IMR-90 (cell line): ENCODE measurements at regions not wholly inside any gene's neighbourhood (a gene's known extent, or its start where the extent isn't known, plus 50 kb on each side); places are given as distances from the start of the nearest gene placed in this dataset.

Source experiments
- ATAC-seq: fragments of 200-7000 bp; cut with Tn5 transposase; 2 replicates; pipeline ENCODE4 v1.9.1; 2020; ENCODE audit warnings: low read depth, mild to moderate bottlenecking, moderate library complexity
- BruUV-seq: library from RNA; stranded (reverse); fragments of 400-500 nt; replicated peaks from 2 replicates; lab custom pipeline; 2021; lab: Mats Ljungman, UMichigan
- CTCF ChIA-PET: fragments of 300-600 bp; formaldehyde crosslinking; extraction: SDS; loops from one replicate; lab custom pipeline; 2021; ENCODE audit warnings: antibody characterized with exemption; lab: Yijun Ruan, JAX
- POLR2A ChIA-PET: fragments of 300-600 bp; sonication (Branson Sonifier 250); formaldehyde crosslinking; loops from one replicate; lab custom pipeline; 2022; ENCODE audit warnings: antibody characterized with exemption; ENCODE audit not compliant: unreplicated experiment; lab: Charles Lee
- DNase-seq: peaks from one replicate; pipeline ENCODE4 v3.0.0; 2013
- H2AFZ ChIP-seq: replicated peaks from 2 replicates; pipeline ENCODE3; 2013; ENCODE audit warnings: low read length, mild to moderate bottlenecking; ENCODE audit not compliant: poor library complexity
- H2AK5ac ChIP-seq: 2 replicates; pipeline ENCODE4 v1.6.1; 2013; ENCODE audit warnings: low read depth, low read length, inconsistent platforms
- H2AK9ac ChIP-seq: replicated peaks from 2 replicates; pipeline ENCODE3; 2013; ENCODE audit warnings: mild to moderate bottlenecking, low read depth, low read length, moderate library complexity; ENCODE audit not compliant: poor library complexity
- H2BK120ac ChIP-seq: 2 replicates; pipeline ENCODE4 v1.6.1; 2013; ENCODE audit warnings: low read depth, low read length, inconsistent platforms
- H2BK15ac ChIP-seq: 3 replicates; pipeline ENCODE4 v1.6.1; 2013; ENCODE audit warnings: low read depth, low read length, inconsistent platforms
- H2BK20ac ChIP-seq: 2 replicates; pipeline ENCODE4 v1.6.1; 2013; ENCODE audit warnings: low read depth, mild to moderate bottlenecking, inconsistent platforms, low read length, moderate library complexity
- H2BK5ac ChIP-seq: 2 replicates; pipeline ENCODE4 v1.6.1; 2013; ENCODE audit warnings: mild to moderate bottlenecking, low read depth, low read length, inconsistent platforms; ENCODE audit not compliant: poor library complexity, severe bottlenecking
- H3K14ac ChIP-seq: replicated peaks from 2 replicates; pipeline ENCODE4 v1.6.1; 2013; ENCODE audit warnings: low read depth, low read length, inconsistent platforms
- H3K18ac ChIP-seq: 2 replicates; pipeline ENCODE4 v1.6.1; 2013; ENCODE audit warnings: low read depth, low read length, control low read depth
- H3K23ac ChIP-seq: 2 replicates; pipeline ENCODE4 v1.6.1; 2013; ENCODE audit warnings: low read depth, low read length, inconsistent platforms
- H3K27ac ChIP-seq: 2 replicates; pipeline ENCODE4 v1.5.1; 2013; ENCODE audit warnings: mild to moderate bottlenecking, control low read depth, low read length; ENCODE audit not compliant: insufficient read depth
- H3K27me3 ChIP-seq: 2 replicates; pipeline ENCODE4 v1.6.1; 2013; ENCODE audit warnings: low read length; ENCODE audit not compliant: control insufficient read depth, insufficient read depth
- H3K36me3 ChIP-seq: 2 replicates; pipeline ENCODE4 v1.6.1; 2013; ENCODE audit warnings: low read length, mixed read lengths; ENCODE audit not compliant: control insufficient read depth, insufficient read depth
- H3K4ac ChIP-seq: 2 replicates; pipeline ENCODE4 v1.6.1; 2013; ENCODE audit warnings: low read depth, low read length, inconsistent platforms
- H3K4me1 ChIP-seq: 2 replicates; pipeline ENCODE4 v1.6.1; 2013; ENCODE audit warnings: low read length, mixed read lengths; ENCODE audit not compliant: control insufficient read depth, insufficient read depth
- H3K4me2 ChIP-seq: 2 replicates; pipeline ENCODE4 v1.6.1; 2013; ENCODE audit warnings: low read depth, mild to moderate bottlenecking, control low read depth, low read length, moderate library complexity
- H3K4me3 ChIP-seq: 2 replicates; pipeline ENCODE4 v1.5.1; 2013; ENCODE audit warnings: low read depth, mild to moderate bottlenecking, control low read depth, low read length, moderate library complexity; ENCODE audit not compliant: insufficient read depth
- H3K56ac ChIP-seq: 2 replicates; pipeline ENCODE4 v1.6.1; 2013; ENCODE audit warnings: low read length, inconsistent platforms; ENCODE audit not compliant: insufficient read depth; ENCODE audit errors: extremely low read depth
- H3K79me1 ChIP-seq, 2 experiments: 2 replicates each; pipeline ENCODE4 v1.6.1; 2013; ENCODE audit warnings: low read length in 2 of 2, inconsistent platforms in 1 of 2, low read depth in 1 of 2
- H3K9ac ChIP-seq: 2 replicates; pipeline ENCODE4 v1.6.1; 2013; ENCODE audit warnings: low read depth, low read length, control low read depth
- H3K9me1 ChIP-seq: 2 replicates; pipeline ENCODE4 v1.6.1; 2013; ENCODE audit warnings: low read length, inconsistent platforms; ENCODE audit not compliant: insufficient read depth
- H3K9me3 ChIP-seq: 2 replicates; pipeline ENCODE4 v1.6.1; 2013; ENCODE audit warnings: low read length; ENCODE audit not compliant: control insufficient read depth, insufficient read depth
- H4K20me1 ChIP-seq: 2 replicates; pipeline ENCODE4 v1.6.1; 2013; ENCODE audit warnings: low read length, inconsistent platforms; ENCODE audit not compliant: insufficient read depth
- H4K5ac ChIP-seq: 2 replicates; pipeline ENCODE4 v1.6.1; 2013; ENCODE audit warnings: mild to moderate bottlenecking, low read depth, low read length, control low read depth
- H4K8ac ChIP-seq, 2 experiments: 2 replicates each; pipeline ENCODE4 v1.6.1; 2013; ENCODE audit warnings: low read depth in 2 of 2, low read length in 2 of 2, control low read depth in 1 of 2, inconsistent platforms in 1 of 2
- H4K91ac ChIP-seq: 2 replicates; pipeline ENCODE4 v1.6.1; 2013; ENCODE audit warnings: low read depth, low read length, inconsistent platforms; ENCODE audit not compliant: insufficient read depth
- BHLHE40 ChIP-seq: fragments of 150-350 bp; IDR thresholded peaks from 2 replicates; pipeline ENCODE4 v1.6.1; 2016; ENCODE audit warnings: mild to moderate bottlenecking, low read depth, low read length
- CEBPB ChIP-seq: IDR thresholded peaks from 2 replicates; pipeline ENCODE4 v1.6.1; 2012; ENCODE audit warnings: low read depth, low read length, improper control_type of control experiment
- CHD1 ChIP-seq: IDR thresholded peaks from 2 replicates; pipeline ENCODE4 v1.6.1; 2012; ENCODE audit warnings: low read depth, low read length, improper control_type of control experiment
- ELK1 ChIP-seq: fragments of 150-350 bp; IDR thresholded peaks from 2 replicates; pipeline ENCODE4 v1.6.1; 2016; ENCODE audit warnings: low read depth, mild to moderate bottlenecking, low read length, moderate library complexity, borderline replicate concordance
- FOS ChIP-seq: fragments of 150-350 bp; IDR thresholded peaks from 2 replicates; pipeline ENCODE4 v1.6.1; 2016; ENCODE audit warnings: low read depth, low read length
- MAFK ChIP-seq: IDR thresholded peaks from 2 replicates; pipeline ENCODE4 v1.6.1; 2012; ENCODE audit warnings: low read depth, low read length, improper control_type of control experiment
- MAZ ChIP-seq: IDR thresholded peaks from 2 replicates; pipeline ENCODE4 v1.6.1; 2012; ENCODE audit warnings: low read depth, mild to moderate bottlenecking, low read length, improper control_type of control experiment, moderate library complexity, borderline replicate concordance
- MXI1 ChIP-seq: IDR thresholded peaks from 2 replicates; pipeline ENCODE4 v1.6.1; 2012; ENCODE audit warnings: low read depth, mild to moderate bottlenecking, low read length, moderate library complexity, borderline replicate concordance
- NFE2L2 ChIP-seq: fragments of 150-350 bp; IDR thresholded peaks from 2 replicates; pipeline ENCODE4 v1.6.1; 2016; ENCODE audit warnings: low read depth, mild to moderate bottlenecking, low read length
- POLR2A ChIP-seq: IDR thresholded peaks from 2 replicates; pipeline ENCODE4 v1.6.1; 2012; ENCODE audit warnings: mild to moderate bottlenecking, low read depth, low read length
- RAD21 ChIP-seq: IDR thresholded peaks from 2 replicates; pipeline ENCODE4 v1.6.1; 2012; ENCODE audit warnings: low read length, improper control_type of control experiment
- RCOR1 ChIP-seq: IDR thresholded peaks from 2 replicates; pipeline ENCODE4 v1.6.1; 2012; ENCODE audit warnings: mild to moderate bottlenecking, low read length, improper control_type of control experiment; ENCODE audit not compliant: insufficient replicate concordance
- RFX5 ChIP-seq: IDR thresholded peaks from 2 replicates; pipeline ENCODE4 v1.8.0; 2012; ENCODE audit warnings: low read depth, mild to moderate bottlenecking, low read length, moderate library complexity
- SMC3 ChIP-seq: fragments of 150-350 bp; IDR thresholded peaks from 2 replicates; pipeline ENCODE4 v1.6.1; 2016; ENCODE audit warnings: low read depth, mild to moderate bottlenecking, antibody characterized with exemption, low read length, moderate library complexity
- WGBS, 2 experiments: methylation state at CpG; one replicate each; pipeline versions ENCODE4 v1.1.5 to v1.1.7; 2013; ENCODE audit warnings: missing lambda C conversion rate in 2 of 2; ENCODE audit not compliant: insufficient read length in 1 of 2; ENCODE audit errors: extremely low coverage in 2 of 2; 5-methylcytosine and 5-hydroxymethylcytosine counted together
- dilution Hi-C: fragments of 300-500 bp; cut with HindIII; formaldehyde crosslinking; loops from one replicate; pipeline ENCODE4 v1.14.3; 2018; ENCODE audit warnings: low sequenced_read_pairs; ENCODE audit not compliant: unreplicated experiment
- in situ Hi-C: fragments of 300-500 bp; cut with MboI; formaldehyde crosslinking; loops from 3 replicates; pipeline ENCODE4 v1.14.3; 2019; ENCODE audit warnings: low sequenced_read_pairs, inconsistent platforms, mixed read lengths
- intact Hi-C: fragments of 100-400 bp; cut with micrococcal nuclease; formaldehyde crosslinking; loops from 2 replicates; pipeline ENCODE4 v1.10.0; 2022
- TF ChIP-seq, protein P1 (sequence below): conservative IDR thresholded peaks from 2 replicates; pipeline ENCODE4 v1.5.1; 2012; ENCODE audit warnings: mild to moderate bottlenecking, low read depth, low read length, improper control_type of control experiment
- TF ChIP-seq, protein P2 (sequence below): fragments of 150-350 bp; IDR thresholded peaks from 2 replicates; pipeline ENCODE4 v1.6.1; 2017; ENCODE audit warnings: mild to moderate bottlenecking, antibody characterized with exemption, low read length, low read depth

DNA sequence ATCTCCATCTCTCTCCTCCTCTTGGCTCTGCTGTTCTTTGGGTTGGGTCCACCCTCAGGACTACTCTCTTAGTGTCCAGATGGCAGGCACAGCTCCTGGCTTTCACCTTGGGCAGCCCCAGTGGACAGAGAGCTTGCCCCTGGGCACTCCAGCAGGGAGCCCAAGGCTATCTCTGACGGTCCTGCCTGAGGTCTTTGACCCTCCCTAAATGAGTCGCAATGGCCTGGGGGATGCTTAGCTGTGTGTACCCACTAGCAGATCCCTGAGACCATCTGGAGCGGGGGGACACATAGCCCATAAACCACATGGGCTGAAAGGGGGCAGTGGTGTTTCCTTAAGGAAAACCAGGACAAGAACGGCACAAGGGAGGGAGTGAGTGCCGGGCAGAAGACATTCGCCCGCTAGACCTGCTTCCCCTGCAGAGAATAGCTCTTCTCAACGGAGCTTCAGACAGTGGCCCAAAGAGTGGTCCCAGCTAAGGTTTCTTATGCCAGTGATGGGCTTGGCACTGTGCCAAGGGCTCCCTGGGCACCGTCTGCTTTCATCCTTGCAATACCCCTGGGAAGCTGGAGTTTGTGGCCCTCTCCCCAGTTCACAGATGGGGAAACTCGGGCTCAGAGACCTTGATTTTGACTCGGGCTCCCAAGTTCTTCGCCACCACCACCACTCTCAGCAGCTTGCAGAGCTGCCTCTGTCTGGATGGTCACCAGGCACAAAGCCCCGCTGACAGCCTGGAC, 53.9 kb upstream of the ANO1 start:
- in situ Hi-C loops = no loop called here

More for the DNA sequence above, 53.9 kb upstream of the ANO1 start:
- peaks cover 9% of the 10 kb centered on the region; the same call in 1 of the 2 replicates for H3K4me1 ChIP-seq
- peaks cover 2% of the 10 kb centered on the region; the same call in 1 of the 2 replicates for H4K20me1 ChIP-seq
- no peak overlapping the region for H2BK20ac ChIP-seq
- no peak overlapping the region for H3K27ac ChIP-seq
- H3K18ac ChIP-seq = no peak overlapping the region
- dilution Hi-C loops (no loop called here), intact Hi-C loops (no loop called here)
- H2AK5ac ChIP-seq = no peak overlapping the region
- no peak overlapping the region for H3K14ac ChIP-seq
- peaks cover 0 to 63% of the 10 kb centered on the region in 2 experiments; a peak in 3 of 4 replicates for H3K79me1 ChIP-seq
- no peak overlapping the region for H2BK5ac ChIP-seq
- 92% methylated on average over 6 of the region's 13 CpGs; no CpG with 5 or more reads in 1 of the 2 experiments for WGBS, 2 experiments
- no peak for TF ChIP-seq SMC3
- no peak for TF ChIP-seq RFX5
- TF ChIP-seq ELK1 = no peak
- TF ChIP-seq POLR2A = no peak
- TF ChIP-seq CHD1 = no peak
- no peak for TF ChIP-seq NFE2L2
- TF ChIP-seq, protein P1, sequence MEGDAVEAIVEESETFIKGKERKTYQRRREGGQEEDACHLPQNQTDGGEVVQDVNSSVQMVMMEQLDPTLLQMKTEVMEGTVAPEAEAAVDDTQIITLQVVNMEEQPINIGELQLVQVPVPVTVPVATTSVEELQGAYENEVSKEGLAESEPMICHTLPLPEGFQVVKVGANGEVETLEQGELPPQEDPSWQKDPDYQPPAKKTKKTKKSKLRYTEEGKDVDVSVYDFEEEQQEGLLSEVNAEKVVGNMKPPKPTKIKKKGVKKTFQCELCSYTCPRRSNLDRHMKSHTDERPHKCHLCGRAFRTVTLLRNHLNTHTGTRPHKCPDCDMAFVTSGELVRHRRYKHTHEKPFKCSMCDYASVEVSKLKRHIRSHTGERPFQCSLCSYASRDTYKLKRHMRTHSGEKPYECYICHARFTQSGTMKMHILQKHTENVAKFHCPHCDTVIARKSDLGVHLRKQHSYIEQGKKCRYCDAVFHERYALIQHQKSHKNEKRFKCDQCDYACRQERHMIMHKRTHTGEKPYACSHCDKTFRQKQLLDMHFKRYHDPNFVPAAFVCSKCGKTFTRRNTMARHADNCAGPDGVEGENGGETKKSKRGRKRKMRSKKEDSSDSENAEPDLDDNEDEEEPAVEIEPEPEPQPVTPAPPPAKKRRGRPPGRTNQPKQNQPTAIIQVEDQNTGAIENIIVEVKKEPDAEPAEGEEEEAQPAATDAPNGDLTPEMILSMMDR = no peak
- TF ChIP-seq MXI1 = no peak
- TF ChIP-seq MAFK = no peak
- TF ChIP-seq RCOR1 = no peak
- TF ChIP-seq FOS = no peak
- no peak for TF ChIP-seq RAD21
- TF ChIP-seq CEBPB = no peak
- TF ChIP-seq MAZ = no peak
- TF ChIP-seq, protein P2, sequence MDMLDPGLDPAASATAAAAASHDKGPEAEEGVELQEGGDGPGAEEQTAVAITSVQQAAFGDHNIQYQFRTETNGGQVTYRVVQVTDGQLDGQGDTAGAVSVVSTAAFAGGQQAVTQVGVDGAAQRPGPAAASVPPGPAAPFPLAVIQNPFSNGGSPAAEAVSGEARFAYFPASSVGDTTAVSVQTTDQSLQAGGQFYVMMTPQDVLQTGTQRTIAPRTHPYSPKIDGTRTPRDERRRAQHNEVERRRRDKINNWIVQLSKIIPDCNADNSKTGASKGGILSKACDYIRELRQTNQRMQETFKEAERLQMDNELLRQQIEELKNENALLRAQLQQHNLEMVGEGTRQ = no peak
- TF ChIP-seq BHLHE40 = no peak
- no peak overlapping the region for H4K91ac ChIP-seq
- no peaks in the 10 kb centered on the region for H3K36me3 ChIP-seq
- no peak overlapping the region for H3K9ac ChIP-seq
- ChIA-PET POLR2A (no interaction called here), CTCF (no interaction called here)
- H3K4ac ChIP-seq = no peak overlapping the region
- H3K4me3 ChIP-seq = no peak overlapping the region
- no peak overlapping the region for H3K4me2 ChIP-seq
- H4K5ac ChIP-seq = no peak overlapping the region
- H3K56ac ChIP-seq = no peak overlapping the region
- ATAC-seq = no peak
- no TSS peak for BruUV-seq
- peaks cover 11% of the 10 kb centered on the region for H3K9me1 ChIP-seq
- H2AK9ac ChIP-seq = no peak overlapping the region
- H3K27me3 ChIP-seq = no peaks in the 10 kb centered on the region
- no peak overlapping the region for H2AFZ ChIP-seq
- no peaks in the 10 kb centered on the region for H3K9me3 ChIP-seq
- no peak overlapping the region for H2BK120ac ChIP-seq
- H2BK15ac ChIP-seq = no peak overlapping the region
- no peak overlapping the region for H4K8ac ChIP-seq
- no peak overlapping the region for H3K23ac ChIP-seq
- no peak for DNase-seq
